NT2/D1 (cell line): ENCODE measurements at regions not wholly inside any gene's neighbourhood (a gene's known extent, or its start where the extent isn't known, plus 50 kb on each side); places are given as distances from the start of the nearest gene placed in this dataset.

Experiments
- SUZ12 ChIP-seq: IDR thresholded peaks from 2 replicates; pipeline ENCODE4 v1.6.1; 2011; ENCODE audit not compliant: insufficient read length, insufficient read depth; ENCODE audit errors: extremely low read depth
- YY1 ChIP-seq: IDR thresholded peaks from 2 replicates; pipeline ENCODE4 v1.6.1; 2011; ENCODE audit not compliant: insufficient read length, insufficient read depth

DNA sequence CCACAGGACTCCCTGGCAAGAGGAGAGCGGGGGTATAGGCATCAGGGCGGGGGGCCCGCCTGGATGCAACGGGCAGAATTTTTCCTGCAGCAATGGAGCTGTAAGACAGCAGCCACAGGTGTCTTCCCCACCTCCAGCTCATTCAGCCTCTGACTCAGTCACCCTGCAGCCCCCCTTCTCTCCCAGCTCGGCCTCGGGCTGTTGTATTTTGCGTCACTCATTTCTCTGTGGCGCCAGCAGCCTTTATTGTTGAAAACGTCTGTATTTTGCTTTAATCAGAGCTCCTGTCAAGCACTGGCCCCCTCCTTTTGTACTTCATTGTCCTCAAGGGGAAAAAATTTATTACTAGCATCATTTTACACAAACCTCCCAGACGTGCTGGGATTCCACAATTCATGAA lies 117.7 kb downstream of the WSCD1 start:
- no peak for TF ChIP-seq SUZ12
- no peak for TF ChIP-seq YY1
